HG03354 (cell line): ENCODE measurements at regions not wholly inside any gene's neighbourhood (a gene's known extent, or its start where the extent isn't known, plus 50 kb on each side); places are given as distances from the start of the nearest gene placed in this dataset.

ENCODE experiments used
- ATAC-seq: cut with Tn5 transposase; IDR thresholded peaks from one replicate; pipeline ENCODE4 v1.9.1; 2021; ENCODE audit warnings: mild to moderate bottlenecking; ENCODE audit not compliant: unreplicated experiment, poor library complexity, severe bottlenecking

- peak; percentile 51 for ATAC-seq
Observed at GRCh38 chr10:3835770-3836169, 50.8 kb upstream of the KLF6 start.

DNA sequence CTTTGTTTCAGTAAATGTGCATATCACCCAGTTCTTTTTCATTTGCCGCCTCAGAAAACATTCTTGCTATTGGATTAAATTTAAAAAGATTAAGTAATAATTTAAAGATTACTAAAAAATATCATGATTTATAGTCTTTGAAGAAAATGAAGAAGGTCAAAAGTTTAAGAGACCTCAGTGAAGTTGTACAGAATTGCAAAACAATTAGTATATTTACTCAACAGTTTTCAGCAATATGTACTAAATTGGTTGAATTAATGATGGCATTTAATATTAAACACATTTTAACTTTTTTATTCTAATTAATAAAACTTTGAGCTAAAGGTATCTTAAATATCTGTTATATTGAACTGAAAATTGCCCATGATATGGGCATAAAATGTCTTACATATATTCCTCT is 49.9 kb upstream of the KLF6 start:
- no peak for ATAC-seq
